ENCODE measurements at regions not wholly inside any gene's neighbourhood (a gene's known extent, or its start where the extent isn't known, plus 50 kb on each side); places are given as distances from the start of the nearest gene placed in this dataset.

DNA sequence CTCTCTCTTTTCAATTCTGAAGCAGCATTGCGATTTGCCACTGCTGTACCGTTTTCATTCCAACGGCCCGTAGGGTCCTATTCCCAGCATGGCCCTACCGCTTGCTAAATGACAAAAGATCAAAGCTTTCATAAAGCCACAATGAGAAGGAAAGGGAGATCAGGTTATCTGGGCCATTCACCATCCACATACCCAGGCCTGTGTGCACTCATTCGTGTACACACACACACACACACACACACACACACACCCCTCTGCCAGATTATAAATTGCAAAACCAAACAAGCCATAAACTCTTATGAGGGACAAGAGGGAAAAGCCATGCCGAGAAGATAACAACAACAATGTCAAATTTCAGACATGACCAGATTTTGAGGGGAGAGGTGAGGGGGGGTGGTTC is 282.3 kb downstream of the BCL11A start:
- no peaks in the 10 kb centered on the region for H3K27me3 ChIP-seq (ENCODE audit: insufficient read depth, insufficient read length)
- TF ChIP-seq YY1 (IDR thresholded peaks at IDR 0.05; ENCODE audit: insufficient read depth, insufficient read length) = no peak
- TF ChIP-seq SUZ12 (IDR thresholded peaks at IDR 0.05; ENCODE audit: extremely low read depth, insufficient read depth, insufficient read length) = no peak
- no peak for TF ChIP-seq ZNF274 (IDR thresholded peaks at IDR 0.05; ENCODE audit: low read depth, low read length)
- peaks cover 20% of the 10 kb centered on the region for H3K9me3 ChIP-seq (ENCODE audit: insufficient read depth, low read length)
- H3K4me1 ChIP-seq (ENCODE audit: insufficient read depth, insufficient read length) = no peaks in the 10 kb centered on the region
- no peak overlapping the region for H3K9ac ChIP-seq (ENCODE audit: insufficient read length, low read depth)
- no peak for DNase-seq (ENCODE audit: low read depth, low spot score)
- H3K36me3 ChIP-seq (ENCODE audit: insufficient read depth, insufficient read length, low read length) = no peaks in the 10 kb centered on the region
- no peak overlapping the region for H3K4me3 ChIP-seq (ENCODE audit: insufficient read length, low read depth)

DNA sequence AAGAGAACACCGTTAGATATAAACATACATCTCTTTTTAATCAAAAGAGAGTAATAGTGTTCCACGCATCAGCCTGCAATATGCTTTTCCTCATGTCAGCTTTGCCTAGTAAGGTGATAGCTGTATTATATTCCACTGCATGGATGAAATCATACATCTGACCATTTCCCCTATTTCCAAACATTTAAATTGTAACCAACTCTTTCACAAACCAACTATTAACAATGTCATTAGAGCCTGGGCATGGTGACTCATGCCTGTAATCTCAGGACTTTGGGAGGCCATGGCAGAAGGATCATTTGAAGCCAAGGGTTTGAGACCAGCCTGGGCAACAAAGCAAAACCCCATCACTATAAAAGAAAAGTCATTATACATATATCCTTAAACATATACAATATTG is 284.8 kb downstream of the BCL11A start:
- no peaks in the 10 kb centered on the region for H3K36me3 ChIP-seq (ENCODE audit: insufficient read depth, insufficient read length, low read length)
- no peak overlapping the region for H3K4me3 ChIP-seq (ENCODE audit: insufficient read length, low read depth)
- no peaks in the 10 kb centered on the region for H3K4me1 ChIP-seq (ENCODE audit: insufficient read depth, insufficient read length)
- no peak for DNase-seq (ENCODE audit: low read depth, low spot score)
- H3K27me3 ChIP-seq (ENCODE audit: insufficient read depth, insufficient read length) = no peaks in the 10 kb centered on the region
- TF ChIP-seq ZNF274 (IDR thresholded peaks at IDR 0.05; ENCODE audit: low read depth, low read length) (no peak), YY1 (IDR thresholded peaks at IDR 0.05; ENCODE audit: insufficient read depth, insufficient read length) (no peak), SUZ12 (IDR thresholded peaks at IDR 0.05; ENCODE audit: extremely low read depth, insufficient read depth, insufficient read length) (no peak)
- H3K9ac ChIP-seq (ENCODE audit: insufficient read length, low read depth) = no peak overlapping the region
- no peaks in the 10 kb centered on the region for H3K9me3 ChIP-seq (ENCODE audit: insufficient read depth, low read length)

DNA sequence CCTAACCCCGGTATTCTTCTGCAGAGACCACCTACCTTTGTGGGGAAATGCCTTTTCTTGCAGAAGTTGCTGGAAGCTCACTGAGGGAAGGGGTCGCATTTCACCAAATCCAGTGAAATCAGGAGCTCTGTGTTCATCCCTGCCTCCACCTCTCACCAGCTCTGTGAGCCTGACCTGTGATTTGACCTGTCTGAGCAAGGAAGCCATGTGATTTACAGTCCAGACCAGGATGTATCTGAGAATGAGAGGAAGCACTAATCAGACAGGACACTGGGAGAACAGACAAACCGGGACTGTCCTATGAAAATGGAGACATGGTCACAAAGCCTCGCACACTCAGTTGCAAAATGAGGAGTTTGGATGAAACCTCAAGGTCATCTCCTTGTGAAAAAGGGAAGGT is 285.4 kb downstream of the BCL11A start:
- no peak for DNase-seq (ENCODE audit: low read depth, low spot score)
- no peak overlapping the region for H3K4me3 ChIP-seq (ENCODE audit: insufficient read length, low read depth)
- no peaks in the 10 kb centered on the region for H3K36me3 ChIP-seq (ENCODE audit: insufficient read depth, insufficient read length, low read length)
- H3K4me1 ChIP-seq (ENCODE audit: insufficient read depth, insufficient read length) = no peaks in the 10 kb centered on the region
- H3K9ac ChIP-seq (ENCODE audit: insufficient read length, low read depth) = no peak overlapping the region
- H3K9me3 ChIP-seq (ENCODE audit: insufficient read depth, low read length) = no peaks in the 10 kb centered on the region
- TF ChIP-seq SUZ12 (IDR thresholded peaks at IDR 0.05; ENCODE audit: extremely low read depth, insufficient read depth, insufficient read length) (no peak), ZNF274 (IDR thresholded peaks at IDR 0.05; ENCODE audit: low read depth, low read length) (no peak), YY1 (IDR thresholded peaks at IDR 0.05; ENCODE audit: insufficient read depth, insufficient read length) (no peak)
- no peaks in the 10 kb centered on the region for H3K27me3 ChIP-seq (ENCODE audit: insufficient read depth, insufficient read length)

DNA sequence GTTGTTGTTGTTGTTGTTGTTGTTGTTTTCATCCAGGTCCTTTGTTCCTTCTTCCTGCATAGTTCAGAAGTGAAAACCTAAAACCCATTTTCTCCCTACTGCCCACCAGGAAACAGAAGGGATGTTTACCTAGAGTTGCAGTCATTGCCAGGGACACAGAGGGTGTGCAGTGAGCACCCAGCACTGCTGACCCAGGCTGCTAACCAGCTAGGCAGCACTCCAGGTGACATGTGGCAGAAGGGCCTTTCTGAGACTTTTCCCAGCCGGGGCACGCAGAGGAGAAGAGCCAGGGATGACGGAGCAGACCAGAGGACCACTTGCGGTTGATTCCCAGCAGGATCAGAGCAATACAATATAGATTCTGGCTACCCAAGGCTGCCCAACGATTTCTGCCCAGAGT is 286.3 kb downstream of the BCL11A start:
- DNase-seq (ENCODE audit: low read depth, low spot score) = no peak
- Histone ChIP-seq H3K4me1 (ENCODE audit: insufficient read depth, insufficient read length) (no peaks in the 10 kb centered on the region), H3K9ac (ENCODE audit: insufficient read length, low read depth) (no peak overlapping the region), H3K27me3 (ENCODE audit: insufficient read depth, insufficient read length) (no peaks in the 10 kb centered on the region), H3K4me3 (ENCODE audit: insufficient read length, low read depth) (no peak overlapping the region), H3K9me3 (ENCODE audit: insufficient read depth, low read length) (no peaks in the 10 kb centered on the region), H3K36me3 (ENCODE audit: insufficient read depth, insufficient read length, low read length) (no peaks in the 10 kb centered on the region)
- no peak for TF ChIP-seq SUZ12 (IDR thresholded peaks at IDR 0.05; ENCODE audit: extremely low read depth, insufficient read depth, insufficient read length)

DNA sequence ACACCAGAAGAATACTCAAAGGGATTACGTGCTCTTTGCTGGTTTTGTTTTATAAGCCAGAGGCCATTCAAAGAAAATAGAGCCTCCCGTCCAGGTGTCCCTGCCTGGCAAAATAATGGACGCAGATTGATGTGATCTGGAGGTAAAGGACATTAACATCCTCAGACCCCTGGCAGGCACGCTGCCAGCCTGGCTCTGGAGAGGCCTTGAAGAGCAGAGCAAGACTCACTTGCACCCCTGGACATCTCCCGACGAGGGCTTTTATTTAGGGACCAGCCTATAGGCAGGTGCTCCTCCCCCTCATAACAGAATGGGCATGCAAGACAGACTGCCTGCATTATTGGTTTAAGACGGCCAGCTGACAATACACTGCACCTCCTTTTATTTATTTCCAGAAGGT is 291.3 kb downstream of the BCL11A start:
- H3K9me3 ChIP-seq (ENCODE audit: insufficient read depth, low read length) = no peaks in the 10 kb centered on the region
- H3K36me3 ChIP-seq (ENCODE audit: insufficient read depth, insufficient read length, low read length) = no peaks in the 10 kb centered on the region
- H3K9ac ChIP-seq (ENCODE audit: insufficient read length, low read depth) = no peak overlapping the region
- no peaks in the 10 kb centered on the region for H3K4me1 ChIP-seq (ENCODE audit: insufficient read depth, insufficient read length)
- H3K27me3 ChIP-seq (ENCODE audit: insufficient read depth, insufficient read length) = no peaks in the 10 kb centered on the region
- TF ChIP-seq YY1 (IDR thresholded peaks at IDR 0.05; ENCODE audit: insufficient read depth, insufficient read length) (no peak), SUZ12 (IDR thresholded peaks at IDR 0.05; ENCODE audit: extremely low read depth, insufficient read depth, insufficient read length) (no peak), ZNF274 (IDR thresholded peaks at IDR 0.05; ENCODE audit: low read depth, low read length) (no peak)
- no peak for DNase-seq (ENCODE audit: low read depth, low spot score)
- H3K4me3 ChIP-seq (ENCODE audit: insufficient read length, low read depth) = no peak overlapping the region

DNA sequence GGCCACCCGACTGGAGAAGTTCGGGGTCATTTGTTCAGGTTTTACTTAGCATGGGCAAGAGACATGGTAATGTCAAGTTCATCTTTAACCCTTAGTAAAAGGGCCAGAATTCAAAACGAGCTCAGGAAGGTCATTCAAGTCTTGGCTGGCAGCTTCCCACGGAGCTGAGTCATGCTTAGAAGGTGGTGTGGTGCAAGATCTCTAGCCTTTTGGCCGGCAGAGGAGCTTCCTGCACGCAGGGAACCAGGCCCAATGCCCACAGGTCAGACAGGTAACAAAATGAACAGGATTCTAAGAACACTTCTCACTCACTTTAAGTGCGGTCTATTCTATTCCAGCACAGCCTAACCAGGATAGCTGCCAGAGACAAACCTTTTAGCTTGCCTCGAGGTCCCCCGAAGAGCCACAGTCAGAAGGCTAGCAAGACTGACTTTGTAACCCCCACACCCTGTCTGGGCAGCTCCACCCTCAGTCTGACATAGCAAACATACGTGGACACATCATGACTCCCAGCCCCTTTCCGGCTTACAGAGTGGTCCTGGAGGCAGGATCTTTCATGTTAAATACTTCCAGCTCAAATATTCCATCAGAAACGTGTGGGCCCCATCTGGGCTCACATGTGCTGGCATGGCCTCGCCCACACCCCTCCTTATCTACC is 292.7 kb downstream of the BCL11A start:
- no peak overlapping the region for H3K4me3 ChIP-seq (ENCODE audit: insufficient read length, low read depth)
- H3K4me1 ChIP-seq (ENCODE audit: insufficient read depth, insufficient read length) = no peaks in the 10 kb centered on the region
- DNase-seq (ENCODE audit: low read depth, low spot score) = no peak
- TF ChIP-seq YY1 (IDR thresholded peaks at IDR 0.05; ENCODE audit: insufficient read depth, insufficient read length) (no peak), SUZ12 (IDR thresholded peaks at IDR 0.05; ENCODE audit: extremely low read depth, insufficient read depth, insufficient read length) (no peak), ZNF274 (IDR thresholded peaks at IDR 0.05; ENCODE audit: low read depth, low read length) (no peak)
- H3K9me3 ChIP-seq (ENCODE audit: insufficient read depth, low read length) = no peaks in the 10 kb centered on the region
- H3K9ac ChIP-seq (ENCODE audit: insufficient read length, low read depth) = no peak overlapping the region
- H3K36me3 ChIP-seq (ENCODE audit: insufficient read depth, insufficient read length, low read length) = no peaks in the 10 kb centered on the region
- H3K27me3 ChIP-seq (ENCODE audit: insufficient read depth, insufficient read length) = no peaks in the 10 kb centered on the region

DNA sequence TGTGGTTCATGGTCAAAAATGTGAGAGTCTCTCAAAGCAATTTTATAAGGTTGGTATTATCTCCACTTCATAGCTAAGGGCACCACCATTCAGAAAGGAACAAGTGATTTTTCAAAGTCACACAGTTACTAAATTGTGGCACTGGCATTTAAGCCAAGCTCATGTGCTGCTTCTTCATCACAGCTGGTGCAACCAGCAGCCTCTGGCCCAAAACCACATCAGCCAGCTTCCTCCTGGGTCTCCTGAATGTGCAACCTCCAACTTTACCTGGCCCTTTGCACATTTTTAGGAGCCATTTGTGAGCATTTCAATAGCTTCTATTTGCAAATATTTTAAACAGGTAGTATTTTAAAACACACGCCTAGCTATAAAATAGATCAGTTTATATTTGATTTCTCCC is 293.7 kb downstream of the BCL11A start:
- Histone ChIP-seq H3K4me1 (ENCODE audit: insufficient read depth, insufficient read length) (no peaks in the 10 kb centered on the region), H3K27me3 (ENCODE audit: insufficient read depth, insufficient read length) (no peaks in the 10 kb centered on the region), H3K36me3 (ENCODE audit: insufficient read depth, insufficient read length, low read length) (no peaks in the 10 kb centered on the region), H3K9ac (ENCODE audit: insufficient read length, low read depth) (no peak overlapping the region), H3K9me3 (ENCODE audit: insufficient read depth, low read length) (no peaks in the 10 kb centered on the region), H3K4me3 (ENCODE audit: insufficient read length, low read depth) (no peak overlapping the region)
- TF ChIP-seq SUZ12 (IDR thresholded peaks at IDR 0.05; ENCODE audit: extremely low read depth, insufficient read depth, insufficient read length) = no peak
- no peak for TF ChIP-seq YY1 (IDR thresholded peaks at IDR 0.05; ENCODE audit: insufficient read depth, insufficient read length)
- TF ChIP-seq ZNF274 (IDR thresholded peaks at IDR 0.05; ENCODE audit: low read depth, low read length) = no peak
- DNase-seq (ENCODE audit: low read depth, low spot score) = no peak
